Neural cell (in vitro differentiated cells): ENCODE measurements at regions not wholly inside any gene's neighbourhood (a gene's known extent, or its start where the extent isn't known, plus 50 kb on each side); places are given as distances from the start of the nearest gene placed in this dataset.

Source experiments
- H2AFZ ChIP-seq: fragments of 200-600, 300-800 bp; sonication (generic), shearing (Covaris generic); 2 replicates; pipeline ENCODE4 v1.6.0; 2014; ENCODE audit warnings: low read depth, mild to moderate bottlenecking, antibody characterized with exemption, low read length, moderate library complexity
- H3F3A ChIP-seq: fragments of 200-600 bp; shearing (Covaris generic); 2 replicates; pipeline ENCODE4 v1.6.1; 2016; ENCODE audit warnings: mild to moderate bottlenecking, moderate library complexity, mixed read lengths, antibody characterized with exemption, low read length; ENCODE audit not compliant: insufficient read depth, poor library complexity, severe bottlenecking
- H3K27ac ChIP-seq: fragments of 200-600, 300-800 bp; sonication (generic), shearing (Covaris generic); 2 replicates; pipeline ENCODE4 v1.5.1; 2014; ENCODE audit warnings: mild to moderate bottlenecking, low read length, moderate library complexity
- H3K27me3 ChIP-seq: fragments of 300-800, 200-600 bp; sonication (generic), shearing (Covaris generic); 2 replicates; pipeline ENCODE4 v1.6.0; 2014; ENCODE audit warnings: mild to moderate bottlenecking, low read depth, low read length, moderate library complexity; ENCODE audit not compliant: insufficient read depth
- H3K36me3 ChIP-seq: fragments of 300-800, 200-600 bp; sonication (generic), shearing (Covaris generic); 2 replicates; pipeline ENCODE4 v1.5.1; 2014; ENCODE audit warnings: mild to moderate bottlenecking, antibody characterized with exemption, low read length, moderate library complexity; ENCODE audit not compliant: insufficient read depth
- H3K4me2 ChIP-seq: fragments of 300-800, 200-600 bp; sonication (generic), shearing (Covaris generic); 2 replicates; pipeline ENCODE4 v1.6.0; 2014; ENCODE audit warnings: mild to moderate bottlenecking, low read length
- H3K4me3 ChIP-seq: fragments of 300-800, 200-600 bp; sonication (generic), shearing (Covaris generic); 2 replicates; pipeline ENCODE4 v1.5.1; 2014; ENCODE audit warnings: mild to moderate bottlenecking, low read length, moderate library complexity
- H3K79me2 ChIP-seq: fragments of 200-600 bp; shearing (Covaris generic); replicated peaks from 2 replicates; pipeline ENCODE4 v1.6.0; 2014; ENCODE audit warnings: mild to moderate bottlenecking, low read length, moderate library complexity; ENCODE audit not compliant: insufficient read depth
- H3K9ac ChIP-seq: fragments of 300-800, 200-600 bp; sonication (generic), shearing (Covaris generic); 2 replicates; pipeline ENCODE4 v1.6.1; 2016; ENCODE audit warnings: mild to moderate bottlenecking, low read length, mixed read lengths
- H3K9me2 ChIP-seq: fragments of 200-600 bp; shearing (Covaris generic); 2 replicates; pipeline ENCODE4 v1.6.1; 2016; ENCODE audit warnings: mild to moderate bottlenecking, low read length, mixed read lengths; ENCODE audit not compliant: insufficient read depth
- H3K9me3 ChIP-seq: fragments of 200-600, 300-800 bp; sonication (generic), shearing (Covaris generic); 2 replicates; pipeline ENCODE4 v1.6.1; 2016; ENCODE audit warnings: mild to moderate bottlenecking, mixed run types, low read length, moderate library complexity, mixed read lengths
- H4K20me1 ChIP-seq: fragments of 200-600 bp; shearing (Covaris generic); 2 replicates; pipeline ENCODE4 v1.6.1; 2016; ENCODE audit warnings: mild to moderate bottlenecking, mixed run types; ENCODE audit not compliant: insufficient read depth
- EP300 ChIP-seq: fragments of 450-650 bp; conservative IDR thresholded peaks from 2 replicates; pipeline ENCODE4 v1.6.1; 2014; ENCODE audit warnings: antibody characterized with exemption, mild to moderate bottlenecking, moderate library complexity; ENCODE audit not compliant: poor library complexity, severe bottlenecking
- EZH2 ChIP-seq: fragments of 200-600, 300-800 bp; shearing (Covaris generic), sonication (generic); IDR thresholded peaks from 2 replicates; pipeline ENCODE4 v1.6.1; 2014; ENCODE audit warnings: antibody characterized with exemption, low read length, borderline replicate concordance, mild to moderate bottlenecking; ENCODE audit not compliant: insufficient read depth, poor library complexity, severe bottlenecking
- MXI1 ChIP-seq: fragments of 450-650 bp; conservative IDR thresholded peaks from 2 replicates; pipeline ENCODE4 v1.6.1; 2014; ENCODE audit warnings: antibody characterized with exemption, mild to moderate bottlenecking; ENCODE audit not compliant: poor library complexity, severe bottlenecking
- POLR2AphosphoS5 ChIP-seq: IDR thresholded peaks from 2 replicates; pipeline ENCODE4 v1.6.1; 2012
- RAD21 ChIP-seq: fragments of 450-650 bp; conservative IDR thresholded peaks from 2 replicates; pipeline ENCODE4 v1.6.1; 2014; ENCODE audit warnings: antibody characterized with exemption, mild to moderate bottlenecking, moderate library complexity
- SMC3 ChIP-seq: fragments of 450-650 bp; conservative IDR thresholded peaks from 2 replicates; pipeline ENCODE4 v1.6.1; 2014; ENCODE audit warnings: antibody characterized with exemption, mild to moderate bottlenecking, moderate library complexity; ENCODE audit not compliant: poor library complexity
- TAF1 ChIP-seq: IDR thresholded peaks from 2 replicates; pipeline ENCODE4 v1.6.1; 2012; ENCODE audit warnings: low read depth
- TF ChIP-seq, protein P1 (sequence below): fragments of 450-650 bp; IDR thresholded peaks from 2 replicates; pipeline ENCODE4 v1.5.1; 2014; ENCODE audit warnings: antibody characterized with exemption, mild to moderate bottlenecking, moderate library complexity; ENCODE audit not compliant: poor library complexity, severe bottlenecking
- TF ChIP-seq, protein P2 (sequence below): IDR thresholded peaks from 2 replicates; pipeline ENCODE4 v1.6.1; 2012; ENCODE audit warnings: borderline replicate concordance

DNA sequence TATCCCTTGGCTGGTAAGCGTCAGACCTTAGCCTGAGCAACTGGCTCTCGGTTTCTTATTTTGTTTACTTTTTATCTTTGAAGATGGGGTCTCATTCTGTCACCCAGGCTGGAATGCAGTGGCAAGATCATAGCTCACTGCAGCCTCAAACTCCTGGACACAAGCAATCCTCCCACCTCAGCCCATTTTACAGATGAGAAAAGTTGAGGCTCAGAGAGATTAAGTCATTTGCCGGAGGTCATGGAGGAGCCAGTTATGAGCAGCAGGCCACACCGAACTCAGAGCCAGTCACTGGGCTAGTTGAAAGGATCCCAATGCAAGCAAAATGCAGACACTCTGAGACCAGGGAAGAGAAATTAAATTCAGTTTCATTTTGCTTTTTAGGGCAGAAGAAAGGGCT lies 293.6 kb downstream of the SHQ1 start:
- H3K9me2 ChIP-seq: no peaks in the 10 kb centered on the region
- H3K27me3 ChIP-seq: no peaks in the 10 kb centered on the region
- TF ChIP-seq EZH2 (no peak), POLR2AphosphoS5 (no peak), TAF1 (no peak), MXI1 (no peak), RAD21 (no peak), EP300 (no peak), SMC3 (no peak)
- TF ChIP-seq, protein P1, sequence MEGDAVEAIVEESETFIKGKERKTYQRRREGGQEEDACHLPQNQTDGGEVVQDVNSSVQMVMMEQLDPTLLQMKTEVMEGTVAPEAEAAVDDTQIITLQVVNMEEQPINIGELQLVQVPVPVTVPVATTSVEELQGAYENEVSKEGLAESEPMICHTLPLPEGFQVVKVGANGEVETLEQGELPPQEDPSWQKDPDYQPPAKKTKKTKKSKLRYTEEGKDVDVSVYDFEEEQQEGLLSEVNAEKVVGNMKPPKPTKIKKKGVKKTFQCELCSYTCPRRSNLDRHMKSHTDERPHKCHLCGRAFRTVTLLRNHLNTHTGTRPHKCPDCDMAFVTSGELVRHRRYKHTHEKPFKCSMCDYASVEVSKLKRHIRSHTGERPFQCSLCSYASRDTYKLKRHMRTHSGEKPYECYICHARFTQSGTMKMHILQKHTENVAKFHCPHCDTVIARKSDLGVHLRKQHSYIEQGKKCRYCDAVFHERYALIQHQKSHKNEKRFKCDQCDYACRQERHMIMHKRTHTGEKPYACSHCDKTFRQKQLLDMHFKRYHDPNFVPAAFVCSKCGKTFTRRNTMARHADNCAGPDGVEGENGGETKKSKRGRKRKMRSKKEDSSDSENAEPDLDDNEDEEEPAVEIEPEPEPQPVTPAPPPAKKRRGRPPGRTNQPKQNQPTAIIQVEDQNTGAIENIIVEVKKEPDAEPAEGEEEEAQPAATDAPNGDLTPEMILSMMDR: no peak
- TF ChIP-seq, protein P2, sequence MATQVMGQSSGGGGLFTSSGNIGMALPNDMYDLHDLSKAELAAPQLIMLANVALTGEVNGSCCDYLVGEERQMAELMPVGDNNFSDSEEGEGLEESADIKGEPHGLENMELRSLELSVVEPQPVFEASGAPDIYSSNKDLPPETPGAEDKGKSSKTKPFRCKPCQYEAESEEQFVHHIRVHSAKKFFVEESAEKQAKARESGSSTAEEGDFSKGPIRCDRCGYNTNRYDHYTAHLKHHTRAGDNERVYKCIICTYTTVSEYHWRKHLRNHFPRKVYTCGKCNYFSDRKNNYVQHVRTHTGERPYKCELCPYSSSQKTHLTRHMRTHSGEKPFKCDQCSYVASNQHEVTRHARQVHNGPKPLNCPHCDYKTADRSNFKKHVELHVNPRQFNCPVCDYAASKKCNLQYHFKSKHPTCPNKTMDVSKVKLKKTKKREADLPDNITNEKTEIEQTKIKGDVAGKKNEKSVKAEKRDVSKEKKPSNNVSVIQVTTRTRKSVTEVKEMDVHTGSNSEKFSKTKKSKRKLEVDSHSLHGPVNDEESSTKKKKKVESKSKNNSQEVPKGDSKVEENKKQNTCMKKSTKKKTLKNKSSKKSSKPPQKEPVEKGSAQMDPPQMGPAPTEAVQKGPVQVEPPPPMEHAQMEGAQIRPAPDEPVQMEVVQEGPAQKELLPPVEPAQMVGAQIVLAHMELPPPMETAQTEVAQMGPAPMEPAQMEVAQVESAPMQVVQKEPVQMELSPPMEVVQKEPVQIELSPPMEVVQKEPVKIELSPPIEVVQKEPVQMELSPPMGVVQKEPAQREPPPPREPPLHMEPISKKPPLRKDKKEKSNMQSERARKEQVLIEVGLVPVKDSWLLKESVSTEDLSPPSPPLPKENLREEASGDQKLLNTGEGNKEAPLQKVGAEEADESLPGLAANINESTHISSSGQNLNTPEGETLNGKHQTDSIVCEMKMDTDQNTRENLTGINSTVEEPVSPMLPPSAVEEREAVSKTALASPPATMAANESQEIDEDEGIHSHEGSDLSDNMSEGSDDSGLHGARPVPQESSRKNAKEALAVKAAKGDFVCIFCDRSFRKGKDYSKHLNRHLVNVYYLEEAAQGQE: no peak
- no peak overlapping the region for H3K4me3 ChIP-seq
- H3K9ac ChIP-seq: no peak overlapping the region
- H3K36me3 ChIP-seq: no peaks in the 10 kb centered on the region
- no peaks in the 10 kb centered on the region for H3F3A ChIP-seq
- H3K4me2 ChIP-seq: no peak overlapping the region
- H3K27ac ChIP-seq: no peak overlapping the region
- no peak overlapping the region for H2AFZ ChIP-seq
- no peaks in the 10 kb centered on the region for H4K20me1 ChIP-seq
- H3K79me2 ChIP-seq: no peaks in the 10 kb centered on the region
- no peaks in the 10 kb centered on the region for H3K9me3 ChIP-seq

DNA sequence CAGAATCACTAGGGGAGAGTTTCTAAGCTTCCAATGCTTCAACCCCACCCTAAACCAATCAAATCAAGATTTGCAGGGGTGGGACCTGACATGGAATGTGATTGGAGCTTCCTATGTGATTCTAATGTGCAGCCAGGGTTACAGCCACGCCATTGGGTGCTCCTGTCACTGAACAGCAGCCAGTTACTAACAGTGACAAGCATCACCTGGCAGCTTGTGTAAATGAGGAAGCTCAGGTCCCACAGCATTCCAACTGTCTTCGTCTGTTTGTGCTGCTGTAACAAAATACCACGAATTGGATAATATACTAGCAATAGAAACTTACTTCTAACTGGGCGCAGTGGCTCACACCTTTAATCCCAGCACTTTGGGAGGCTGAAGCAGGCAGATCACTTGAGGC lies 294.9 kb downstream of the SHQ1 start:
- no peak for TF ChIP-seq EP300
- no peak for TF ChIP-seq TAF1
- TF ChIP-seq, protein P1: no peak
- TF ChIP-seq SMC3: no peak
- TF ChIP-seq EZH2: no peak
- TF ChIP-seq MXI1: no peak
- TF ChIP-seq POLR2AphosphoS5: no peak
- TF ChIP-seq RAD21: no peak
- TF ChIP-seq, protein P2: no peak
- Histone ChIP-seq H3K36me3 (no peaks in the 10 kb centered on the region), H3F3A (no peaks in the 10 kb centered on the region), H3K4me3 (no peak overlapping the region), H3K27ac (no peak overlapping the region), H3K9ac (no peak overlapping the region), H3K79me2 (no peaks in the 10 kb centered on the region), H3K9me2 (no peaks in the 10 kb centered on the region), H3K27me3 (no peaks in the 10 kb centered on the region), H3K9me3 (no peaks in the 10 kb centered on the region), H2AFZ (no peak overlapping the region), H3K4me2 (no peak overlapping the region), H4K20me1 (no peaks in the 10 kb centered on the region)
